HCT116 (cell line): ENCODE measurements at regions not wholly inside any gene's neighbourhood (a gene's known extent, or its start where the extent isn't known, plus 50 kb on each side); places are given as distances from the start of the nearest gene placed in this dataset.

Experiments used
- ATAC-seq: fragments of 200-7000 bp; cut with Tn5 transposase; 2 replicates; pipeline ENCODE4 v1.9.1; 2020; ENCODE audit warnings: mild to moderate bottlenecking, moderate library complexity
- BruUV-seq: library from RNA; stranded (reverse); fragments of 400-500 nt; replicated peaks from 2 replicates; lab custom pipeline; 2021; lab: Mats Ljungman, UMichigan
- CTCF ChIA-PET: fragments of 300-600 bp; sonication (Branson Sonifier 250); formaldehyde crosslinking; loops from one replicate; lab custom pipeline; 2021; ENCODE audit warnings: antibody characterized with exemption; lab: Charles Lee
- POLR2A ChIA-PET: fragments of 300-600, 350-600 bp; sonication (Branson Sonifier 250); formaldehyde crosslinking; loops from one replicate; lab custom pipeline; 2021; ENCODE audit warnings: antibody characterized with exemption; lab: Charles Lee
- RAD21 ChIA-PET, 2 experiments: fragments of 300-600 bp; sonication (Branson Sonifier 250); formaldehyde crosslinking; loops; one replicate each; lab custom pipeline; 2023; ENCODE audit warnings: low total read pairs in 2 of 2; ENCODE audit not compliant: uncharacterized antibody in 2 of 2, unreplicated experiment in 2 of 2, low non-redundant PET in 1 of 2; lab: Charles Lee
- DNase-seq: peaks from one replicate; pipeline ENCODE4 v3.0.0-alpha.2; 2010; ENCODE audit warnings: low read depth, low spot score
- H2AFZ ChIP-seq: fragments of 200-600 bp; shearing (Covaris generic), sonication (generic); 2 replicates; pipeline ENCODE4 v1.6.1; 2017; ENCODE audit warnings: low read depth, mixed run types, mixed read lengths, antibody characterized with exemption, low read length; ENCODE audit not compliant: poor library complexity, severe bottlenecking
- H3K27ac ChIP-seq: 2 replicates; pipeline ENCODE4 v1.5.1; 2012; ENCODE audit warnings: low read depth, low read length
- H3K27me3 ChIP-seq: fragments of 200-600 bp; sonication (generic); 2 replicates; pipeline ENCODE4 v1.6.1; 2016; ENCODE audit warnings: mixed run types, low read length, mixed read lengths; ENCODE audit not compliant: insufficient read depth
- H3K36me3 ChIP-seq, 2 experiments: fragments of 200-500 bp in 1 of 2; fragments of 200-600 bp in 1 of 2; sonication (Bioruptor generic) in 1 of 2; sonication (generic) in 1 of 2; 2 replicates each; pipeline versions ENCODE4 v1.5.1 to v1.6.1; 2014 to 2016; ENCODE audit warnings: low read length in 2 of 2, inconsistent platforms in 1 of 2, mixed read lengths in 1 of 2, mixed run types in 1 of 2; ENCODE audit not compliant: insufficient read depth in 2 of 2, control insufficient read depth in 1 of 2
- H3K4me1 ChIP-seq, 2 experiments: fragments of 200-600 bp in 1 of 2; sonication (generic) in 1 of 2; 2 replicates each; pipeline versions ENCODE4 v1.5.1 to v1.6.1; 2012 to 2017; ENCODE audit warnings: low read length in 2 of 2, inconsistent platforms in 1 of 2, mild to moderate bottlenecking in 1 of 2, mixed read lengths in 1 of 2, mixed run types in 1 of 2, moderate library complexity in 1 of 2; ENCODE audit not compliant: insufficient read depth in 2 of 2, control insufficient read depth in 1 of 2
- H3K4me2 ChIP-seq: fragments of 200-600 bp; sonication (generic); 2 replicates; pipeline ENCODE4 v1.6.1; 2017; ENCODE audit warnings: mixed run types, low read length, mixed read lengths
- H3K4me3 ChIP-seq, 2 experiments: fragments of 200-600 bp in 1 of 2; sonication (generic) in 1 of 2; replicated peaks in 1 of 2; 2 replicates each; pipeline ENCODE4 v1.5.1; 2011 to 2016; ENCODE audit warnings: low read length in 2 of 2, control low read depth in 1 of 2, low read depth in 1 of 2, mild to moderate bottlenecking in 1 of 2, mixed read lengths in 1 of 2, mixed run types in 1 of 2
- H3K79me2 ChIP-seq: fragments of 200-600 bp; sonication (generic); 2 replicates; pipeline ENCODE4 v1.6.1; 2017; ENCODE audit warnings: mild to moderate bottlenecking, mixed run types, low read length, moderate library complexity, mixed read lengths; ENCODE audit not compliant: insufficient read depth
- H3K9ac ChIP-seq: fragments of 200-600 bp; sonication (generic); 2 replicates; pipeline ENCODE4 v1.6.1; 2016; ENCODE audit warnings: low read length, mixed read lengths
- H3K9me2 ChIP-seq: fragments of 200-600 bp; sonication (generic), shearing (Covaris generic); 2 replicates; pipeline ENCODE4 v1.6.1; 2017; ENCODE audit warnings: mixed run types, mild to moderate bottlenecking, moderate library complexity; ENCODE audit not compliant: insufficient read depth
- H3K9me3 ChIP-seq, 2 experiments: fragments of 200-500 bp in 1 of 2; fragments of 200-600 bp in 1 of 2; sonication (Bioruptor generic) in 1 of 2; sonication (generic) in 1 of 2; 2 replicates each; pipeline ENCODE4 v1.6.1; 2014 to 2017; ENCODE audit warnings: low read length in 2 of 2, mixed read lengths in 2 of 2, inconsistent platforms in 1 of 2, low read depth in 1 of 2, mild to moderate bottlenecking in 1 of 2, mixed run types in 1 of 2, moderate library complexity in 1 of 2; ENCODE audit not compliant: control insufficient read depth in 1 of 2, insufficient read depth in 1 of 2
- H4K20me1 ChIP-seq: fragments of 200-600 bp; sonication (generic), shearing (Covaris generic); 2 replicates; pipeline ENCODE4 v1.6.1; 2017; ENCODE audit warnings: mixed run types, mild to moderate bottlenecking, moderate library complexity; ENCODE audit not compliant: insufficient read depth
- ATF3 ChIP-seq: IDR thresholded peaks from 2 replicates; pipeline ENCODE4 v1.6.1; 2012
- CBX3 ChIP-seq: IDR thresholded peaks from 2 replicates; pipeline ENCODE4 v1.6.1; 2012; ENCODE audit warnings: low read depth
- CTCF ChIP-seq, 3 experiments: fragments of 200-600 bp in 1 of 3; sonication (generic) in 1 of 3; IDR thresholded peaks in 2 of 3; conservative IDR thresholded peaks in 1 of 3; 2 replicates each; pipeline ENCODE4 v1.5.1; 2012 to 2017; ENCODE audit warnings: low read depth in 2 of 3, low read length in 2 of 3, antibody characterized with exemption in 1 of 3, borderline replicate concordance in 1 of 3, control low read depth in 1 of 3, mild to moderate bottlenecking in 1 of 3, mixed read lengths in 1 of 3, mixed run types in 1 of 3, moderate library complexity in 1 of 3; ENCODE audit not compliant: insufficient read depth in 1 of 3
- EZH2phosphoT487 ChIP-seq: fragments of 200-600 bp; IDR thresholded peaks from 2 replicates; pipeline ENCODE4 v1.6.1; 2018; ENCODE audit warnings: antibody characterized with exemption, borderline replicate concordance
- FOSL1 ChIP-seq: IDR thresholded peaks from 2 replicates; pipeline ENCODE4 v1.6.1; 2012; ENCODE audit warnings: low read depth
- JUND ChIP-seq: IDR thresholded peaks from 2 replicates; pipeline ENCODE4 v1.6.1; 2012
- MAX ChIP-seq: IDR thresholded peaks from 2 replicates; pipeline ENCODE4 v1.6.1; 2012
- POLR2AphosphoS5 ChIP-seq: IDR thresholded peaks from 2 replicates; pipeline ENCODE4 v1.6.1; 2011; ENCODE audit warnings: mild to moderate bottlenecking, low read depth, low read length, moderate library complexity
- RAD21 ChIP-seq: IDR thresholded peaks from 2 replicates; pipeline ENCODE4 v1.6.1; 2012; ENCODE audit warnings: low read depth, mild to moderate bottlenecking
- SIN3A ChIP-seq: IDR thresholded peaks from 2 replicates; pipeline ENCODE4 v1.6.1; 2012; ENCODE audit warnings: low read depth
- YY1 ChIP-seq: IDR thresholded peaks from 2 replicates; pipeline ENCODE4 v1.6.1; 2011; ENCODE audit warnings: low read length, low read depth, moderate library complexity, mild to moderate bottlenecking; ENCODE audit not compliant: insufficient replicate concordance; ENCODE audit errors: extremely low read depth
- ZNF274 ChIP-seq: fragments of 200-500 bp; sonication (Bioruptor generic); IDR thresholded peaks from 2 replicates; pipeline ENCODE4 v1.6.1; 2014; ENCODE audit warnings: mild to moderate bottlenecking, low read depth, low read length, inconsistent platforms
- intact Hi-C: fragments of 100-400 bp; cut with micrococcal nuclease; formaldehyde crosslinking; loops from 2 replicates; pipeline ENCODE4 v1.10.0; 2022

- TF ChIP-seq JUND, result no peak
- no peak for TF ChIP-seq FOSL1
- TF ChIP-seq RAD21, result no peak
- TF ChIP-seq ZNF274, result no peak
- no peak for TF ChIP-seq YY1
- TF ChIP-seq, all 23 proteins: peak for 0
Measured at GRCh38 chr10:123538401-123539320, 127.5 kb upstream of the GPR26 start (continued).

GRCh38 chr10:123544986-123545385, 121.2 kb upstream of the GPR26 start:
- no peak overlapping the region for H2AFZ ChIP-seq
- ChIA-PET RAD21 (no interaction called here), CTCF (no interaction called here), POLR2A (no interaction called here)
- TF ChIP-seq EZH2phosphoT487 (no peak), SIN3A (no peak), MAX (no peak), ZNF274 (no peak), ATF3 (no peak), CBX3 (no peak), CTCF (IDR thresholded peaks at IDR 0.05 in 2 of 3, conservative IDR thresholded peaks at IDR 0.05 in 1 of 3; ENCODE audit: borderline replicate concordance in 1 of 3, insufficient read depth in 1 of 3, low read depth in 2 of 3, low read length in 2 of 3) (no peak), POLR2AphosphoS5 (no peak), FOSL1 (no peak)
- H4K20me1 ChIP-seq, result no peaks in the 10 kb centered on the region
- no peaks in the 10 kb centered on the region for H3K9me3 ChIP-seq
- H3K4me3 ChIP-seq, result no peak overlapping the region
- no peak for DNase-seq
- H3K27ac ChIP-seq, result no peak overlapping the region
- H3K9me2 ChIP-seq, result no peaks in the 10 kb centered on the region
- no peaks in the 10 kb centered on the region for H3K79me2 ChIP-seq
- H3K36me3 ChIP-seq, result no peaks in the 10 kb centered on the region
- no peak for ATAC-seq
- no peaks in the 10 kb centered on the region for H3K27me3 ChIP-seq
- no TSS peak for BruUV-seq
- no peaks in the 10 kb centered on the region for H3K4me1 ChIP-seq
- no peak overlapping the region for H3K9ac ChIP-seq
- intact Hi-C loops, result no loop called here
- H3K4me2 ChIP-seq, result no peak overlapping the region
